HG02884 (cell line): ENCODE measurements at regions not wholly inside any gene's neighbourhood (a gene's known extent, or its start where the extent isn't known, plus 50 kb on each side); places are given as distances from the start of the nearest gene placed in this dataset.
"Not testable (repeated sequence)": the region's sequence is repeated elsewhere in the genome, so short reads cannot be mapped to it uniquely, and the experiment has no call there.

Experiments
- ATAC-seq: cut with Tn5 transposase; IDR thresholded peaks from one replicate; pipeline ENCODE4 v1.9.1; 2021; ENCODE audit warnings: mild to moderate bottlenecking, moderate library complexity; ENCODE audit not compliant: unreplicated experiment

DNA sequence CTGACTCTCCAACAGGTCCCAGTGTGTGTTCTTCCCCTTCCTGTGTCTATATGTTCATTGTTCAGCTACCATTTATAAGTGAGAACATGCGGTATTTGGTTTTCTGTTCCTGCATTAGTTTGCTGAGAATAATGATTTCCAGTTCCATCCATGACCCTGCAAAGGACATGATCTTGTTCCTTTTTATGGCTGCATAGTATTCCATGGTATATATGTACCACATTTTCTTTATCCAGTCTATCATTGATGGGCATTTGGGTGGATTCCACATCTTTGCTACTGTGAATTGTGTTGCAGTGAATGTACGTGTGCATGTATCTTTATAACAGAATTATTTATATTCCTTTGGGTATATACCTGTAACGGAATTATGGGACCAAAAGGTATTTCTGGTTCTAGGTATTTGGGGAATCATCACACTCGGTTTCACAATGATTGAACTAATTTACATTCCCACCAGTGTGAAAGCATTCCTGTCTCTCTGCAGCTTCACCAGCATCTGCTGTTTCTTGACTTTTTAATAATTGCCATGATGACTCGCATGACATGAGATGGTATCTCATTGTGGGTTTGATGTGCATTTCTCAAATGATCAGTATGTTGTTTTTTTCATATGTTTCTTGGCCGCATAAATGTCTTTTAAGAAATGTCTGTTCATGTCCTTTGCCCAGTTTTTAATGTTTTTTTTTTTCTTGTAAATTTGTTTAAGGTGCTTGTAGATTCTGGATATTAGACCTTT is 60.2 kb downstream of the LSMEM1 start:
- ATAC-seq: no peak

DNA sequence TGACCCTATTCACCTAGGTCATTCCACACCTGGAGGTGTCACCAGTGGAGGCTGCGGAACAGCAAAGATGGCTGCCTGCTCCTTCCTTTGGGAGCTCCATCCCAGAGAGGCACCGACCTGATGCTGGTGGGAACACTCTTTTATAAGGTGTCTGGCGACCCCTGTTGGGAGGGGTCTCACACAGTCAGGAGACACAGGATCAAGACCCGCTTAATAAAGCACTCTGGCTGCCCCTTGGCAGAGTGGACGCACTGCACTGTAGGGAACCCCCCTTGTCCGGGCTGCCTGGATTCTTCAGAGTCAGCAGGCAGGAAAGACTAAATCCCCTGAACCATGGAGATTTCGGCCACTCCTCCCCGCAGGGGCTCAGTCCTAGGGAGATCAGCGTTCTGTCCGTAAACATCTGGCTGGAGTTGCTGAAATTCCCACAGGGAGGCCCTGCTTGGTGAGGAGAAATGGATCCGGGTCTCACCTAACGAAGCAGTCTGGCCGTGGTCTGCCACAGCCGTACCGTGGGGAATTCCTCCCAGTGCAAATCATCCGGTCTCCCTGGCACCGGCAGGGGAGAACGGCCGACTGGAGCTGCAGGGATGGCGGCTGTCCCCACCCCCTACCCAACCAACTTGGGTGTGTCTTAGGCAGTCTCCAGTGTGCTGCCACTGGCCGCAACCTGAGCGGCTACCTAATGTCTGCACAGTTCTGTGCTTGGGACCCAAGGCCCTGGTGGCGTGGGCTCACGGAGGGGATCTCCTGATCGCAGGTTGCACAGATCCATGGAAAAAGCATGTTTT is 66.1 kb downstream of the LSMEM1 start:
- ATAC-seq: no peak

DNA sequence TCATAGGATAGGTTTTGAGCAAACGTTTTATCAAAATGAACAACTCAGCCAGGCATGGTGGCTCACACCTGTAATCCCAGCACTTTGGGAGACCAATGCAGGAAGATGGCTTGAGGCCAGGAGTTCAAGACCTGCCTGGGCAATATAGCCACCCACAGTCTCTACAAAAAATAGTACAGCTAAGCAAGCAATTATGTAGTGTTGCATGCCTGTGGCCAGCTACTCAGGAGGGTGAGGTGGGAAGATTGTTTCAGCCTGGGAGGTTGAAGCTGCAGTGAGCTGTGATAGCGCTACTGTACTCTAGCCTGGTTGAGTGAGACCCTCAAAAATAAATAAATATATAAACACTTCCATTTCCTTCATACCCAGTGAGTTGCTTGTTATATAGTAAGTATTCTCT is 67.1 kb downstream of the LSMEM1 start:
- no peak for ATAC-seq

DNA sequence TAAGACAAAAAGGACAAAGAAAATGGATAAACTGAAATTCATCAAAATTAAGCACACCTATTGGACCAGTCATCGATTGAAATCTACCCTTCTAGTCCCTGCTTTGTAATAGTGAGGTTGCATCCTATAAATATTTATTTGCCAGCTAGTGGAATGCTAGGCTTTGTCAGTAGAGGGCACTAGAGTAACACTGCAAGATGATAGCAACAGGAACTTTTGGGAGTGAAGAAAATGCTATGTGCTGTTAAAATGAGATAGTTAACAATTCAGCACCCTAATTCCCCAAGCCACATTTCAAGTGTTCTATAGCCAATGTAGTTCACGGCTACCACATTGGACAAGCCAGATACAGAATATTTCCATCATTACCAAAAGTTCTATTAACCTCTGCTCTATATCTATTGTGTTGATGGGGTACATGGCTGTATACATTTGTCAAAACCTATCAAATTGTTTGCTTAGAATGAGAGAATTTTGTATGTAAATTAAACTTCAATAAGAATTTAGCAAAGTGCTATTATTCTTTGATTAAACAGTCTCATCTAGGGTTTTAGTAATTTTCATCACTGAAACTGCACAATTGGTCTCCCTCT is 69.8 kb downstream of the LSMEM1 start:
- ATAC-seq: peak; percentile 91

GRCh38 chr7:112551521-112551920 is 70.7 kb downstream of the LSMEM1 start:
- not testable (repeated sequence) for ATAC-seq

DNA sequence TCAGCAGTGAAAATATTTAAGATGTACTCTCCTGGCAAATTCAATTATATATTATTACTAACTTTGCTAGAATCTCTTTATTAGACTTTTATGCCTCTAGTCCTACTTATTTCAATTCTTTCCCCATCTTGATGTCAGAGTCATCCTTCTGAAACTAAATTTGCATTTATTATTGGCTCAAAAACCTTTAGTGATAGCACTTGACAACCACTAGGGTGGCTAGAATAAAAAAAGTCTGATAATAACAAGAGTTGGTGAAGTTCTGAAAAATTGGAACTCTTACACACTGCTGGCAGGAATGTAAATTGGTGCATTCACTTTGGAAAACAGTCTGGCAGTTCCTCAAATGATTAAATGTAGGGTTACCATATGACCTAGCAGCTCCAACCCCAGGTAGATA is 73.8 kb downstream of the LSMEM1 start:
- no peak for ATAC-seq

GRCh38 chr7:112556633-112557032 is 75.8 kb downstream of the LSMEM1 start:
- ATAC-seq: peak; percentile 98

DNA sequence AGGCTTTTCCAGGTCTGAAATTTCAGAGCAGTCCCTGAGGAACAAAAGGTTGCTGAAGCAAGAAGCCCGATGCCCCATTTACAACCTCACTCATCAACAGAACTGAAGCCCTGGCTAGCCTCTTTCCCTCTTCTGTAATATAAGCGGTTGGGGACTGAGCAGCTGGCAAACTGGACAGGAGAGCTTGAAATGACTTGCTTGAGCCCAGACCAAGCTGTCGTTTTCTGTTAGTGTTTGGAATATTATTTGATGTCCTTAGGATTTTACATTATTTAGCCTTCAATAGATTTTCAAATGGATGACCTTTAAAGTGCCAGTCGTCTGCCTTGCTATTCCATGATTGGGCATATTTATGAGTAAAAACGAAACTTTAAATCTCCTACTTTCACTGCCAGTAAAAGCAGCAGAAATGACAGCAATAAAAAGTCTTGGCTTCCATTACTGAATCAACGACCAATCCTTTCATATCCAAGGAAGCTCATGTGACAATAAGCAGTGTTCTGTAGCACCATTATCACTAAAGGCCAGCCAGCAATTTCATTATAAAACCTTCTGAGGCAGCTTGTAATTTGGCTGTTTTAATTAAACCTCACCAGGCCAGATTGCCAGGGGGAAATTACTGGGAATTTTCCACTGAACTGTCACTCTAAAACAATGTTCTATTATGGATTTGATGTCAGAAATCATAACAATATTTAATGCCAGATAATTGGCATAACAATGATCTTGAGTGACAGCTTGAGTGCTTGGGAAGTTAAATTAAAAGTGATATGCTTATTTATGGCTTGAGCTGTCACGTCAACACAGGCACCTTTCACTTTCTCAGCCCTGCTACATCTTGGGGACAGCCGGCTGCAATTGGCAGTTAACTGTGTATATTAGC is 85.9 kb downstream of the LSMEM1 start:
- no peak for ATAC-seq

DNA sequence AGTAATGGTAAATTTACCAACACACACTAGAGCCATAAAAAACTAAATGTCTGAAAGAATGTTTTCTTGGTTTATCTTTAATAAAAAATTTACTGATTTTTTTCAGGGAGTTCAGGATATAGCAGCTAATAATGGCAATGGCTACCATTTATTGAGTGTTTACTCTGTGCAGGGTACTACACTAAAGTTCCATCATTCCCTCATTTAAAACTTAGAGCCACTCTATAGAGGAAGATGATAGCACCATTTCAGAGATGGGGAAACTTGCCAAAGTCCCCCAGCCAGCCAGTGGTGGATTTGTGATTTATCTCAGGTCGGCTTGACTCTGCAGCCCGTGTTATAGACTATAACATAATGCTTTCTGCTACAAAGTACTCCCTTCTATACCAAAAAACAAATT is 86.6 kb downstream of the LSMEM1 start:
- no peak for ATAC-seq

- no peak for ATAC-seq
Observed at GRCh38 chr7:112571852-112572607, 91.2 kb downstream of the LSMEM1 start.

DNA sequence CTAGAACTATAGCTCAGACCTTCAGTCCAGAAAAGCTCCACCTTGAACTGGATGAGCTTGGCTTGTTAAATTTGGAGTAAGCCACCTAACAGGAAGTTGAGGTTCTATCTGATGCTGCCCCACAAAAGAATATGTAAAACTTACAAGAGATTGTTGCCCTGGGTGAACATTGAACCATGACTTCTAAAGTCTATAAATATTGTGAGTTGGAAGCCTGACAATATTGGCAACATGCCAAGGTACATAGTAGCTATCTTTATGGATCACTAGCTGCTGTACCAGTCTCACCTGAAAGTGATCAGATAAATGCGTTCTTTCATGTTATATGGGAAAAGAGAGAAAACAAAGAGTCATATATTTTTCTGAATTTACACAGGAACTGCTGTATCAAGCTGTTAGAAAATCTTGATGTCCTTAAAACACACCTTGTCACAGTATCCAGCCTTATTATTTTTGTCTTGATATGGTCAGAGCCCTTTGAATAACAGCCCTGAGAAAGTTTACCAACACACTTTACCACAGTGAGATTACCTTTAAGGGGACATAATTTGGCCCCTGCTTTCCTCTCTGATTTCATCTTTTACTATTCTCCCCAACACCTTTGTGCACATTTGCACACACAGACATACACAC is 92.0 kb downstream of the LSMEM1 start:
- ATAC-seq: no peak

GRCh38 chr7:112573302-112574039 is 92.7 kb downstream of the LSMEM1 start:
- ATAC-seq: no peak

GRCh38 chr7:112575864-112576263 is 95.1 kb downstream of the LSMEM1 start:
- no peak for ATAC-seq

- ATAC-seq: no peak
Observed at GRCh38 chr7:112579388-112579787, 98.6 kb downstream of the LSMEM1 start.

GRCh38 chr7:112580717-112581435 is 100.1 kb downstream of the LSMEM1 start:
- ATAC-seq: no peak

DNA sequence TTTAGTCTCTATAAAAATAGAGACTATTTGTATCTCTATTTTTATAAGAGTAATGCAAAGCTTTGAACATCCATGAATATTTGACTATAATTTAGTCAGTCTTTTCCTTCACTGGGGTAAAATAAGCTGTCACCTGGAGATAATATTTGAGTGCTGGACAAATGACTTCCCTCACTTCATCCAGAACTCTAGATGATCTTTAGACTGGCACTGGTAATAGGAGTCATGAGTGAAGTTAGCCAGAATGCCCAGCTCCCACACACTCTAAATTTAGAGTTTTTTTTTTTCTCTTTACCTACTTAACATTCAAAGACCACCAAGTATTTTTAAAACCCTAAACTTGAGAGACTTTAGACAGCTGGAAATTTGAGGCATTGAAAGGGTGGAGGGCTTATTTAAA is 100.7 kb downstream of the LSMEM1 start:
- ATAC-seq: no peak

GRCh38 chr7:112584290-112584689 is 103.5 kb downstream of the LSMEM1 start:
- no peak for ATAC-seq

DNA sequence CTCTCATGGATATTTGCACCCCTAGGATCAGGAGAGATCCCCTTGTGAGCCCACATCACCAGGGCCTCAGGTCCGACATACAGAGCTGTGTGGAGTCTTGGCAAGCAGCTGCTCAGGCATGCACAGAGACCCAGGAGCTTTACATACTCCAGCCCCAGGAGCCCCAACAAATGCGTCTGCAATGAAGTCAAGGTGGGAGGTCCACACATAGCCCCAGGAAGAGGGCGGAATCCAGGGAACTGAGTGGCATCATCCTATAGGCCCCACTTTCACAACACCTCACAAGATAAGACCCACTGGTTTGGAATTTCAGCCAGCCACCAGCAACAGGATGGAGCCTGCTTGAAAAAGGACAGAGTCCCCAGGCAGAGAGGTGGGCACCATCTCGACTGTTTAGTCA is 106.7 kb downstream of the LSMEM1 start:
- no peak for ATAC-seq
